Loucy (cell line): ENCODE measurements at regions not wholly inside any gene's neighbourhood (a gene's known extent, or its start where the extent isn't known, plus 50 kb on each side); places are given as distances from the start of the nearest gene placed in this dataset.

Source experiments
- H2AFZ ChIP-seq: fragments of 200-600 bp; sonication (generic); 2 replicates; pipeline ENCODE4 v1.6.0; 2016; ENCODE audit warnings: antibody characterized with exemption, mild to moderate bottlenecking, low read length, moderate library complexity
- H3F3A ChIP-seq: fragments of 200-600 bp; 2 replicates; pipeline ENCODE4 v1.6.0; 2016; ENCODE audit warnings: antibody characterized with exemption, low read depth, mild to moderate bottlenecking
- H3K27me3 ChIP-seq: fragments of 200-600 bp; sonication (generic); 2 replicates; pipeline ENCODE4 v1.6.1; 2014; ENCODE audit warnings: low read length, mild to moderate bottlenecking; ENCODE audit not compliant: insufficient read depth, poor library complexity, severe bottlenecking
- H3K36me3 ChIP-seq: fragments of 200-600 bp; sonication (generic); 2 replicates; pipeline ENCODE4 v1.6.1; 2016; ENCODE audit warnings: low read length; ENCODE audit not compliant: insufficient read depth
- H3K4me1 ChIP-seq: fragments of 200-600 bp; sonication (generic); 2 replicates; pipeline ENCODE4 v1.5.1; 2014; ENCODE audit warnings: low read length, mild to moderate bottlenecking; ENCODE audit not compliant: insufficient read depth, poor library complexity, severe bottlenecking
- H3K4me2 ChIP-seq: fragments of 200-600 bp; sonication (generic); 2 replicates; pipeline ENCODE4 v1.6.0; 2014; ENCODE audit warnings: antibody characterized with exemption, low read length, low read depth, mild to moderate bottlenecking; ENCODE audit not compliant: poor library complexity, severe bottlenecking
- H3K4me3 ChIP-seq: fragments of 200-600 bp; sonication (generic); 2 replicates; pipeline ENCODE4 v1.5.1; 2014; ENCODE audit warnings: low read length, mild to moderate bottlenecking, mixed read lengths; ENCODE audit not compliant: poor library complexity, severe bottlenecking
- H3K79me2 ChIP-seq: fragments of 200-600 bp; sonication (generic); 2 replicates; pipeline ENCODE4 v1.6.1; 2014; ENCODE audit warnings: low read length; ENCODE audit not compliant: insufficient read depth
- H3K9ac ChIP-seq: fragments of 200-600 bp; sonication (generic); 2 replicates; pipeline ENCODE4 v1.6.0; 2014; ENCODE audit warnings: mild to moderate bottlenecking, low read depth, low read length, moderate library complexity; ENCODE audit not compliant: poor library complexity, severe bottlenecking
- H3K9me2 ChIP-seq: fragments of 200-600 bp; sonication (generic); replicated peaks from 2 replicates; pipeline ENCODE4 v1.6.1; 2016; ENCODE audit warnings: low read depth, low read length, mixed read lengths
- H3K9me3 ChIP-seq: fragments of 200-600 bp; sonication (generic); 2 replicates; pipeline ENCODE4 v1.6.1; 2014; ENCODE audit warnings: mild to moderate bottlenecking, antibody characterized with exemption, low read length, low read depth; ENCODE audit not compliant: insufficient read depth
- H4K20me1 ChIP-seq: fragments of 200-600 bp; sonication (generic); 2 replicates; pipeline ENCODE4 v1.6.0; 2014; ENCODE audit warnings: antibody characterized with exemption, low read length, mild to moderate bottlenecking; ENCODE audit not compliant: insufficient read depth, poor library complexity, severe bottlenecking
- EZH2phosphoT487 ChIP-seq: fragments of 200-600 bp; IDR thresholded peaks from 2 replicates; pipeline ENCODE4 v1.6.1; 2018; ENCODE audit warnings: antibody characterized with exemption, mild to moderate bottlenecking, moderate library complexity, borderline replicate concordance
- TF ChIP-seq, protein P1 (sequence below): fragments of 200-600 bp; sonication (generic); conservative IDR thresholded peaks from 2 replicates; pipeline ENCODE4 v1.5.1; 2014; ENCODE audit warnings: mild to moderate bottlenecking, antibody characterized with exemption, low read length

- no peaks in the 10 kb centered on the region for H3F3A ChIP-seq
- H3K79me2 ChIP-seq, result no peaks in the 10 kb centered on the region
- no peaks in the 10 kb centered on the region for H3K36me3 ChIP-seq
- H4K20me1 ChIP-seq, result no peaks in the 10 kb centered on the region
- H3K4me3 ChIP-seq, result no peak overlapping the region
- H3K9ac ChIP-seq, result no peak overlapping the region
- TF ChIP-seq EZH2phosphoT487, result no peak
- TF ChIP-seq, protein P1, sequence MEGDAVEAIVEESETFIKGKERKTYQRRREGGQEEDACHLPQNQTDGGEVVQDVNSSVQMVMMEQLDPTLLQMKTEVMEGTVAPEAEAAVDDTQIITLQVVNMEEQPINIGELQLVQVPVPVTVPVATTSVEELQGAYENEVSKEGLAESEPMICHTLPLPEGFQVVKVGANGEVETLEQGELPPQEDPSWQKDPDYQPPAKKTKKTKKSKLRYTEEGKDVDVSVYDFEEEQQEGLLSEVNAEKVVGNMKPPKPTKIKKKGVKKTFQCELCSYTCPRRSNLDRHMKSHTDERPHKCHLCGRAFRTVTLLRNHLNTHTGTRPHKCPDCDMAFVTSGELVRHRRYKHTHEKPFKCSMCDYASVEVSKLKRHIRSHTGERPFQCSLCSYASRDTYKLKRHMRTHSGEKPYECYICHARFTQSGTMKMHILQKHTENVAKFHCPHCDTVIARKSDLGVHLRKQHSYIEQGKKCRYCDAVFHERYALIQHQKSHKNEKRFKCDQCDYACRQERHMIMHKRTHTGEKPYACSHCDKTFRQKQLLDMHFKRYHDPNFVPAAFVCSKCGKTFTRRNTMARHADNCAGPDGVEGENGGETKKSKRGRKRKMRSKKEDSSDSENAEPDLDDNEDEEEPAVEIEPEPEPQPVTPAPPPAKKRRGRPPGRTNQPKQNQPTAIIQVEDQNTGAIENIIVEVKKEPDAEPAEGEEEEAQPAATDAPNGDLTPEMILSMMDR, result no peak
- no peaks in the 10 kb centered on the region for H3K4me1 ChIP-seq
- no peak overlapping the region for H2AFZ ChIP-seq
- H3K4me2 ChIP-seq, result no peak overlapping the region
- no peaks in the 10 kb centered on the region for H3K9me2 ChIP-seq
- no peaks in the 10 kb centered on the region for H3K9me3 ChIP-seq
- no peaks in the 10 kb centered on the region for H3K27me3 ChIP-seq
Measured at GRCh38 chr15:29945943-29946596, 123.8 kb upstream of the TJP1 start.

DNA sequence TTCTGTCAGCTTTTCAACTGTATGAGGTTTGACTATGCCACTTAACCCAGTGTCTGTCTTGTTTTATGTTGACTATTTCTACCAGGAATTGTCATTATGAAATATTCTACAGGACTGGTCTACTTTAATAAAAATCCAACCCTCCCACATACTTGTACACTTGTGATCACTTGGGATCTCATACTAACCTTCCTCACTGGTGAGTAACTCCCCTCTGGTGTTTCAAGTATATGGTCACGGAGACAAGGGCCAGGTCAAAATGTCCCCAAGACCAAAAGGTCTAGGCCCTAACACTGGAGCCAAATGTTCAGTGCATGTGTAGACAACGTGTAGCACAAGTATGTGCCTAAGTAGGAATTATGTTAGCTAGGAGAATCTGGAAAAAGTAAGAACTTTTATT lies 122.7 kb upstream of the TJP1 start:
- Histone ChIP-seq H2AFZ (no peak overlapping the region), H3K4me1 (no peaks in the 10 kb centered on the region), H3K79me2 (no peaks in the 10 kb centered on the region), H3F3A (no peaks in the 10 kb centered on the region), H4K20me1 (no peaks in the 10 kb centered on the region), H3K9me3 (no peaks in the 10 kb centered on the region), H3K9ac (no peak overlapping the region), H3K4me2 (no peak overlapping the region), H3K36me3 (no peaks in the 10 kb centered on the region), H3K4me3 (no peak overlapping the region), H3K27me3 (no peaks in the 10 kb centered on the region), H3K9me2 (no peaks in the 10 kb centered on the region)
- no peak for TF ChIP-seq EZH2phosphoT487
- TF ChIP-seq, protein P1, result no peak

DNA sequence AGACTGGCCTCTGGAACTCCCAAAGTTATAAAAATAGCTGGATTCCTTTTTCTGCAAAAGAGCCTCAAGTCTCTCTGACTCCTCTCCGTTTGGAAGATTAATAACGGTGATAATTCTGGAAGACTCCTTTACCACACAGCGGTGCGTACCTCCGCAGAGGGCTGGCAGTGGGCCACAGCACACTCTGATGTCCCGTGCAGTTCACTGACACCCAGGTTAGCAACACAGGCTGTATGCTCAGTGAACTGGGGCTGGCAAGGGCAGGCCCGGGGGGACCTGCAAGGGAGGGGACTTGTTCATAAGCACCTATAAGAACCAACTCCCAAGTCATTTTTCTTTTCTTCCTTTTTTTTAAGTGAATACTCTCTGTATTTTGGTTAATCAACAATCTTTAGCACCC lies 120.3 kb upstream of the TJP1 start:
- no peaks in the 10 kb centered on the region for H3K9me3 ChIP-seq
- no peaks in the 10 kb centered on the region for H3K9me2 ChIP-seq
- H3K9ac ChIP-seq, result no peak overlapping the region
- H4K20me1 ChIP-seq, result no peaks in the 10 kb centered on the region
- no peaks in the 10 kb centered on the region for H3K36me3 ChIP-seq
- H3K4me2 ChIP-seq, result no peak overlapping the region
- no peaks in the 10 kb centered on the region for H3K79me2 ChIP-seq
- H3K4me1 ChIP-seq, result no peaks in the 10 kb centered on the region
- no peaks in the 10 kb centered on the region for H3F3A ChIP-seq
- H2AFZ ChIP-seq, result no peak overlapping the region
- TF ChIP-seq, protein P1, result no peak
- TF ChIP-seq EZH2phosphoT487, result no peak
- H3K4me3 ChIP-seq, result no peak overlapping the region
- no peaks in the 10 kb centered on the region for H3K27me3 ChIP-seq
